WTC11 (cell line): ENCODE measurements at regions not wholly inside any gene's neighbourhood (a gene's known extent, or its start where the extent isn't known, plus 50 kb on each side); places are given as distances from the start of the nearest gene placed in this dataset.

Experiments
- ATAC-seq: fragments of 200-7000 bp; cut with Tn5 transposase; 2 replicates; pipeline ENCODE4 v1.10.0; 2021; ENCODE audit warnings: mild to moderate bottlenecking, moderate library complexity
- CTCF ChIA-PET: fragments of 300-600 bp; sonication (Branson Sonifier 250); formaldehyde crosslinking; loops from one replicate; lab custom pipeline; 2021; ENCODE audit warnings: antibody characterized with exemption; lab: Charles Lee
- POLR2A ChIA-PET: fragments of 350-600 bp; sonication (Branson Sonifier 250); formaldehyde crosslinking; loops from one replicate; lab custom pipeline; 2021; ENCODE audit warnings: antibody characterized with exemption; lab: Charles Lee
- DNase-seq: peaks from one replicate; pipeline ENCODE4 v3.0.0; 2021; ENCODE audit warnings: low spot score
- H3K27ac Mint-ChIP-seq: 2 replicates; pipeline ENCODE4 v1.8.0; 2021; ENCODE audit warnings: mixed read lengths
- H3K27me3 Mint-ChIP-seq: 2 replicates; pipeline ENCODE4 v1.8.0; 2021; ENCODE audit warnings: low read depth, mild to moderate bottlenecking, moderate library complexity, mixed read lengths
- H3K36me3 Mint-ChIP-seq: 2 replicates; pipeline ENCODE4 v1.8.0; 2021; ENCODE audit warnings: mixed read lengths
- H3K4me1 Mint-ChIP-seq: 2 replicates; pipeline ENCODE4 v1.8.0; 2022; ENCODE audit warnings: mixed read lengths
- H3K4me3 Mint-ChIP-seq: 2 replicates; pipeline ENCODE4 v1.8.0; 2021; ENCODE audit warnings: mild to moderate bottlenecking, moderate library complexity, mixed read lengths
- H3K9me3 Mint-ChIP-seq: 2 replicates; pipeline ENCODE4 v1.8.0; 2021; ENCODE audit warnings: mixed read lengths
- ATF1 ChIP-seq: sonication (generic); formaldehyde crosslinking; IDR thresholded peaks from 2 replicates; pipeline ENCODE4 v1.8.1; 2023; ENCODE audit warnings: mild to moderate bottlenecking, moderate library complexity, missing genetic modification reagents
- ELF4 ChIP-seq: sonication (generic); formaldehyde crosslinking; IDR thresholded peaks from 2 replicates; pipeline ENCODE4 v1.8.1; 2022; ENCODE audit warnings: low read depth, mild to moderate bottlenecking, moderate library complexity, missing genetic modification reagents
- ETV6 ChIP-seq: sonication (generic); formaldehyde crosslinking; IDR thresholded peaks from 2 replicates; pipeline ENCODE4 v1.8.1; 2022; ENCODE audit warnings: mild to moderate bottlenecking, missing genetic modification reagents
- HMGA2 ChIP-seq: fragments of 250-450 bp; sonication (Bioruptor Pico); IDR thresholded peaks from 2 replicates; pipeline ENCODE4 v1.4.0; 2021; ENCODE audit warnings: mild to moderate bottlenecking, moderate library complexity
- IRF2 ChIP-seq: sonication (generic); formaldehyde crosslinking; IDR thresholded peaks from 2 replicates; pipeline ENCODE4 v1.8.0; 2022; ENCODE audit warnings: low read depth, missing genetic modification reagents, borderline replicate concordance
- JUN ChIP-seq: sonication (generic); formaldehyde crosslinking; IDR thresholded peaks from 2 replicates; pipeline ENCODE4 v1.8.0; 2023; ENCODE audit warnings: mild to moderate bottlenecking, missing genetic modification reagents
- NR1H2 ChIP-seq: sonication (generic); formaldehyde crosslinking; IDR thresholded peaks from 2 replicates; pipeline ENCODE4 v1.9.0; 2021; ENCODE audit warnings: mild to moderate bottlenecking, moderate library complexity, missing genetic modification reagents
- OVOL2 ChIP-seq: fragments of 250-450 bp; sonication (Bioruptor Pico); IDR thresholded peaks from 2 replicates; pipeline ENCODE4 v1.9.0; 2021; ENCODE audit warnings: mild to moderate bottlenecking, borderline replicate concordance
- PRRX2 ChIP-seq: fragments of 250-450 bp; sonication (Bioruptor Pico); IDR thresholded peaks from 2 replicates; pipeline ENCODE4 v1.8.0; 2021; ENCODE audit warnings: mild to moderate bottlenecking
- RORB ChIP-seq: fragments of 250-450 bp; sonication (Bioruptor Pico); IDR thresholded peaks from 2 replicates; pipeline ENCODE4 v1.9.0; 2021; ENCODE audit warnings: mild to moderate bottlenecking
- SOX15 ChIP-seq: fragments of 250-450 bp; sonication (Bioruptor Pico); IDR thresholded peaks from 2 replicates; pipeline ENCODE4 v1.9.0; 2021; ENCODE audit warnings: mild to moderate bottlenecking
- TEAD1 ChIP-seq: sonication (generic); formaldehyde crosslinking; IDR thresholded peaks from 2 replicates; pipeline ENCODE4 v1.8.0; 2022; ENCODE audit warnings: mild to moderate bottlenecking, missing genetic modification reagents
- ZNF138 ChIP-seq: sonication (generic); formaldehyde crosslinking; conservative IDR thresholded peaks from 2 replicates; pipeline ENCODE4 v1.8.1; 2022; ENCODE audit warnings: mild to moderate bottlenecking, moderate library complexity, missing genetic modification reagents
- ZNF671 ChIP-seq: fragments of 250-450 bp; sonication (Bioruptor Pico); IDR thresholded peaks from 2 replicates; pipeline ENCODE4 v1.8.0; 2021; ENCODE audit warnings: mild to moderate bottlenecking
- TF ChIP-seq, protein P1 (sequence below): sonication (generic); formaldehyde crosslinking; IDR thresholded peaks from 2 replicates; pipeline ENCODE4 v1.8.0; 2023; ENCODE audit warnings: missing genetic modification reagents, mild to moderate bottlenecking, borderline replicate concordance
- TF ChIP-seq, protein P2 (sequence below): sonication (generic); formaldehyde crosslinking; IDR thresholded peaks from 2 replicates; pipeline ENCODE4 v1.8.1; 2023; ENCODE audit warnings: mild to moderate bottlenecking, moderate library complexity, missing genetic modification reagents
- TF ChIP-seq, protein P3 (sequence below): sonication (generic); formaldehyde crosslinking; IDR thresholded peaks from 2 replicates; pipeline ENCODE4 v1.8.1; 2023; ENCODE audit warnings: mild to moderate bottlenecking, missing genetic modification reagents, moderate library complexity
- TF ChIP-seq, protein P4 (sequence below): sonication (generic); formaldehyde crosslinking; IDR thresholded peaks from 2 replicates; pipeline ENCODE4 v1.8.1; 2022; ENCODE audit warnings: low read depth, missing genetic modification reagents, borderline replicate concordance
- TF ChIP-seq, protein P5 (sequence below): sonication (generic); formaldehyde crosslinking; IDR thresholded peaks from 2 replicates; pipeline ENCODE4 v1.8.0; 2022; ENCODE audit warnings: mild to moderate bottlenecking, missing genetic modification reagents

DNA sequence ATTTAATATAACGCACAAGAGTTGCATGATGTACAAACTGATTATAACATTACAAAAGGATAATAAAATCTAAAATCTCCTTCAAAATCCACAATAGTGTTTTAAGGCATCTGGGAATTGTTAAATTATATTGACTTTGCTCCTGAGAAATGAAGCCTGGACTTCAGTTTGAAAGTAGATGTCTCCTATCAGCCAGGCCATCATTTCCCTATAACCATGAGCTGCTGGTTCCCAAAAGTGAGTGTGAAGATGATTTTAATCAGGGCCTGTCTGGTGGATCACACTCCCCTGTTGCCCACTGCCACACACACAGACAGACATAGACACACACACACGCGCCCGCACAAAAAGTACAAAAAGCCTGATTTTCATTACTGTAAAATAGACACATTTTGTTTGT, 480.7 kb downstream of the RPS29 start:
- no peak overlapping the region for H3K4me3 Mint-ChIP-seq
- ChIA-PET POLR2A (no interaction called here), CTCF (no interaction called here)
- peaks cover 3% of the 10 kb centered on the region; the same call in 1 of the 2 replicates for H3K36me3 Mint-ChIP-seq
- ATAC-seq (no peak), DNase-seq (no peak)
- H3K4me1 Mint-ChIP-seq, result no peaks in the 10 kb centered on the region
- no peak for TF ChIP-seq ETV6 (CRISPR knock-in tag)
- H3K9me3 Mint-ChIP-seq, result peaks cover 23% of the 10 kb centered on the region
- H3K27ac Mint-ChIP-seq, result no peak overlapping the region
- H3K27me3 Mint-ChIP-seq, result no peaks in the 10 kb centered on the region

DNA sequence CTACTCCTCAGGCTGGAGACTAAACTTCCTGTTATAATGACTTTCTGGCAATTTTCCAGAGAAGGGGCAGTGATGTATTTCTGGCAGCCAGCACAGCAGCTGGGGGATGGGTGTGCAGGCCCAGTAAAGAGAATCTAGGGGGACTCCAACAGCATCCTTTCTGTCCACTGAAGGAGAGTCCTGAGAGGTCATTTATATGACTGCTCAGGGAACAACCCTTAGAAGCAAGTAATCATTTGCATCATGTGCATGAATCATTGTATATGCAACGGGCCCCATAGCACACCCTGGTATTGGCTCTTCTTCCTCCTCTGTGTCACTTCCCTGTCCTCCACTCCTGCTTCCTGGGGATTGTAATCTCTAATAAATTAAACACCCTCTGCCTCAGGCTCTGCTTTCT, 493.8 kb downstream of the RPS29 start:
- Mint-ChIP-seq H3K36me3 (peaks cover 3% of the 10 kb centered on the region), H3K4me1 (no peaks in the 10 kb centered on the region), H3K27me3 (no peaks in the 10 kb centered on the region), H3K9me3 (peaks cover 26% of the 10 kb centered on the region), H3K27ac (no peak overlapping the region), H3K4me3 (no peak overlapping the region)
- ChIA-PET POLR2A (no interaction called here), CTCF (no interaction called here)
- ATAC-seq (no peak), DNase-seq (no peak)
- TF ChIP-seq, protein P1, sequence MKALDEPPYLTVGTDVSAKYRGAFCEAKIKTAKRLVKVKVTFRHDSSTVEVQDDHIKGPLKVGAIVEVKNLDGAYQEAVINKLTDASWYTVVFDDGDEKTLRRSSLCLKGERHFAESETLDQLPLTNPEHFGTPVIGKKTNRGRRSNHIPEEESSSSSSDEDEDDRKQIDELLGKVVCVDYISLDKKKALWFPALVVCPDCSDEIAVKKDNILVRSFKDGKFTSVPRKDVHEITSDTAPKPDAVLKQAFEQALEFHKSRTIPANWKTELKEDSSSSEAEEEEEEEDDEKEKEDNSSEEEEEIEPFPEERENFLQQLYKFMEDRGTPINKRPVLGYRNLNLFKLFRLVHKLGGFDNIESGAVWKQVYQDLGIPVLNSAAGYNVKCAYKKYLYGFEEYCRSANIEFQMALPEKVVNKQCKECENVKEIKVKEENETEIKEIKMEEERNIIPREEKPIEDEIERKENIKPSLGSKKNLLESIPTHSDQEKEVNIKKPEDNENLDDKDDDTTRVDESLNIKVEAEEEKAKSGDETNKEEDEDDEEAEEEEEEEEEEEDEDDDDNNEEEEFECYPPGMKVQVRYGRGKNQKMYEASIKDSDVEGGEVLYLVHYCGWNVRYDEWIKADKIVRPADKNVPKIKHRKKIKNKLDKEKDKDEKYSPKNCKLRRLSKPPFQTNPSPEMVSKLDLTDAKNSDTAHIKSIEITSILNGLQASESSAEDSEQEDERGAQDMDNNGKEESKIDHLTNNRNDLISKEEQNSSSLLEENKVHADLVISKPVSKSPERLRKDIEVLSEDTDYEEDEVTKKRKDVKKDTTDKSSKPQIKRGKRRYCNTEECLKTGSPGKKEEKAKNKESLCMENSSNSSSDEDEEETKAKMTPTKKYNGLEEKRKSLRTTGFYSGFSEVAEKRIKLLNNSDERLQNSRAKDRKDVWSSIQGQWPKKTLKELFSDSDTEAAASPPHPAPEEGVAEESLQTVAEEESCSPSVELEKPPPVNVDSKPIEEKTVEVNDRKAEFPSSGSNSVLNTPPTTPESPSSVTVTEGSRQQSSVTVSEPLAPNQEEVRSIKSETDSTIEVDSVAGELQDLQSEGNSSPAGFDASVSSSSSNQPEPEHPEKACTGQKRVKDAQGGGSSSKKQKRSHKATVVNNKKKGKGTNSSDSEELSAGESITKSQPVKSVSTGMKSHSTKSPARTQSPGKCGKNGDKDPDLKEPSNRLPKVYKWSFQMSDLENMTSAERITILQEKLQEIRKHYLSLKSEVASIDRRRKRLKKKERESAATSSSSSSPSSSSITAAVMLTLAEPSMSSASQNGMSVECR (CRISPR knock-in tag), result no peak
- TF ChIP-seq JUN (CRISPR knock-in tag) (no peak), IRF2 (no peak), ZNF671 (CRISPR knock-in tag) (no peak), OVOL2 (no peak), HMGA2 (CRISPR knock-in tag) (no peak), ATF1 (CRISPR knock-in tag) (no peak), NR1H2 (CRISPR knock-in tag) (no peak), SOX15 (CRISPR knock-in tag) (no peak), RORB (CRISPR knock-in tag) (no peak), PRRX2 (no peak), ZNF138 (CRISPR knock-in tag) (no peak), ELF4 (CRISPR knock-in tag) (no peak), TEAD1 (CRISPR knock-in tag) (no peak)
- TF ChIP-seq, protein P2, sequence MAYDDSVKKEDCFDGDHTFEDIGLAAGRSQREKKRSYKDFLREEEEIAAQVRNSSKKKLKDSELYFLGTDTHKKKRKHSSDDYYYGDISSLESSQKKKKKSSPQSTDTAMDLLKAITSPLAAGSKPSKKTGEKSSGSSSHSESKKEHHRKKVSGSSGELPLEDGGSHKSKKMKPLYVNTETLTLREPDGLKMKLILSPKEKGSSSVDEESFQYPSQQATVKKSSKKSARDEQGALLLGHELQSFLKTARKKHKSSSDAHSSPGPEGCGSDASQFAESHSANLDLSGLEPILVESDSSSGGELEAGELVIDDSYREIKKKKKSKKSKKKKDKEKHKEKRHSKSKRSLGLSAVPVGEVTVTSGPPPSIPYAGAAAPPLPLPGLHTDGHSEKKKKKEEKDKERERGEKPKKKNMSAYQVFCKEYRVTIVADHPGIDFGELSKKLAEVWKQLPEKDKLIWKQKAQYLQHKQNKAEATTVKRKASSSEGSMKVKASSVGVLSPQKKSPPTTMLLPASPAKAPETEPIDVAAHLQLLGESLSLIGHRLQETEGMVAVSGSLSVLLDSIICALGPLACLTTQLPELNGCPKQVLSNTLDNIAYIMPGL (CRISPR knock-in tag), result no peak
- TF ChIP-seq, protein P3, sequence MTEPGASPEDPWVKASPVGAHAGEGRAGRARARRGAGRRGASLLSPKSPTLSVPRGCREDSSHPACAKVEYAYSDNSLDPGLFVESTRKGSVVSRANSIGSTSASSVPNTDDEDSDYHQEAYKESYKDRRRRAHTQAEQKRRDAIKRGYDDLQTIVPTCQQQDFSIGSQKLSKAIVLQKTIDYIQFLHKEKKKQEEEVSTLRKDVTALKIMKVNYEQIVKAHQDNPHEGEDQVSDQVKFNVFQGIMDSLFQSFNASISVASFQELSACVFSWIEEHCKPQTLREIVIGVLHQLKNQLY (CRISPR knock-in tag), result no peak
- TF ChIP-seq, protein P4, sequence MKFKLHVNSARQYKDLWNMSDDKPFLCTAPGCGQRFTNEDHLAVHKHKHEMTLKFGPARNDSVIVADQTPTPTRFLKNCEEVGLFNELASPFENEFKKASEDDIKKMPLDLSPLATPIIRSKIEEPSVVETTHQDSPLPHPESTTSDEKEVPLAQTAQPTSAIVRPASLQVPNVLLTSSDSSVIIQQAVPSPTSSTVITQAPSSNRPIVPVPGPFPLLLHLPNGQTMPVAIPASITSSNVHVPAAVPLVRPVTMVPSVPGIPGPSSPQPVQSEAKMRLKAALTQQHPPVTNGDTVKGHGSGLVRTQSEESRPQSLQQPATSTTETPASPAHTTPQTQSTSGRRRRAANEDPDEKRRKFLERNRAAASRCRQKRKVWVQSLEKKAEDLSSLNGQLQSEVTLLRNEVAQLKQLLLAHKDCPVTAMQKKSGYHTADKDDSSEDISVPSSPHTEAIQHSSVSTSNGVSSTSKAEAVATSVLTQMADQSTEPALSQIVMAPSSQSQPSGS, result no peak
- TF ChIP-seq, protein P5, sequence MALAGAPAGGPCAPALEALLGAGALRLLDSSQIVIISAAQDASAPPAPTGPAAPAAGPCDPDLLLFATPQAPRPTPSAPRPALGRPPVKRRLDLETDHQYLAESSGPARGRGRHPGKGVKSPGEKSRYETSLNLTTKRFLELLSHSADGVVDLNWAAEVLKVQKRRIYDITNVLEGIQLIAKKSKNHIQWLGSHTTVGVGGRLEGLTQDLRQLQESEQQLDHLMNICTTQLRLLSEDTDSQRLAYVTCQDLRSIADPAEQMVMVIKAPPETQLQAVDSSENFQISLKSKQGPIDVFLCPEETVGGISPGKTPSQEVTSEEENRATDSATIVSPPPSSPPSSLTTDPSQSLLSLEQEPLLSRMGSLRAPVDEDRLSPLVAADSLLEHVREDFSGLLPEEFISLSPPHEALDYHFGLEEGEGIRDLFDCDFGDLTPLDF (CRISPR knock-in tag), result no peak
